ENCODE measurements at regions not wholly inside any gene's neighbourhood (a gene's known extent, or its start where the extent isn't known, plus 50 kb on each side); places are given as distances from the start of the nearest gene placed in this dataset.

GRCh38 chr15:69723404-69724096, 270.9 kb downstream of the RPLP1 start:
- no peak for DNase-seq
- no peak for ATAC-seq
- intact Hi-C loops (cut with DNase I), result no loop called here

GRCh38 chr15:69724333-69724732, 271.7 kb downstream of the RPLP1 start:
- Histone ChIP-seq H3K27ac (no peak overlapping the region), H3K9me3 (no peaks in the 10 kb centered on the region), H3K4me3 (no peak overlapping the region), H3K4me1 (no peaks in the 10 kb centered on the region), H3K27me3 (no peaks in the 10 kb centered on the region), H3K36me3 (replicated peaks in 1 of 2; ENCODE audit: insufficient read depth in 1 of 2, low read depth in 2 of 2) (no peaks in the 10 kb centered on the region)
- DNase-seq (no peak), ATAC-seq (no peak)
- TF ChIP-seq POLR2A (IDR thresholded peaks at IDR 0.05) (no peak), CTCF (IDR thresholded peaks at IDR 0.05) (no peak)
- intact Hi-C loops (cut with DNase I), result no loop called here
- 86 to 90% methylated on average over 3 of the region's 3 CpGs for WGBS, 2 donors

More at GRCh38 chr15:69723404-69724096, 270.9 kb downstream of the RPLP1 start:
- TF ChIP-seq POLR2A (IDR thresholded peaks at IDR 0.05) (no peak), CTCF (IDR thresholded peaks at IDR 0.05) (no peak)
- H3K9me3 ChIP-seq, result no peaks in the 10 kb centered on the region
- H3K27me3 ChIP-seq, result no peaks in the 10 kb centered on the region
- H3K36me3 ChIP-seq (replicated peaks in 1 of 2; ENCODE audit: insufficient read depth in 1 of 2, low read depth in 2 of 2), result no peaks in the 10 kb centered on the region
- WGBS, 2 donors, result 70 to 78% methylated on average over 6 of the region's 7 CpGs
- H3K4me3 ChIP-seq, result no peak overlapping the region
- H3K27ac ChIP-seq, result no peak overlapping the region
- no peaks in the 10 kb centered on the region for H3K4me1 ChIP-seq

- TF ChIP-seq CTCF (IDR thresholded peaks at IDR 0.05), result no peak
- Histone ChIP-seq H3K4me3 (no peak overlapping the region), H3K27ac (no peak overlapping the region), H3K36me3 (replicated peaks in 1 of 2; ENCODE audit: insufficient read depth in 1 of 2, low read depth in 2 of 2) (no peaks in the 10 kb centered on the region), H3K27me3 (no peaks in the 10 kb centered on the region), H3K9me3 (no peaks in the 10 kb centered on the region), H3K4me1 (no peaks in the 10 kb centered on the region)
- DNase-seq (no peak), ATAC-seq (no peak)
- WGBS, 2 donors, result 74 to 78% methylated on average over 4 of the region's 4 CpGs
- intact Hi-C loops (cut with DNase I), result no loop called here
Observed at GRCh38 chr15:69725275-69725674, 272.7 kb downstream of the RPLP1 start.

GRCh38 chr15:69725957-69726356, 273.3 kb downstream of the RPLP1 start:
- intact Hi-C loops (cut with DNase I), result no loop called here
- WGBS, 2 donors, result 66 to 79% methylated on average over 2 of the region's 2 CpGs
- H3K27me3 ChIP-seq, result no peaks in the 10 kb centered on the region
- ATAC-seq, result no peak
- no peak overlapping the region for H3K4me3 ChIP-seq
- H3K36me3 ChIP-seq (replicated peaks in 1 of 2; ENCODE audit: insufficient read depth in 1 of 2, low read depth in 2 of 2), result no peaks in the 10 kb centered on the region
- H3K27ac ChIP-seq, result no peak overlapping the region
- H3K4me1 ChIP-seq, result no peaks in the 10 kb centered on the region
- peak in 1 of 4 donors; percentile 52 for DNase-seq
- TF ChIP-seq CTCF (IDR thresholded peaks at IDR 0.05) (no peak), POLR2A (IDR thresholded peaks at IDR 0.05) (no peak)
- H3K9me3 ChIP-seq, result no peaks in the 10 kb centered on the region
